Common myeloid progenitor, CD34-positive (primary cell): ENCODE measurements at regions not wholly inside any gene's neighbourhood (a gene's known extent, or its start where the extent isn't known, plus 50 kb on each side); places are given as distances from the start of the nearest gene placed in this dataset.

Source experiments
- CTCF ChIA-PET: fragments of 350-600 bp; sonication (Branson Sonifier 250); formaldehyde crosslinking; loops from one replicate; lab custom pipeline; 2021; ENCODE audit warnings: antibody characterized with exemption; lab: Charles Lee
- POLR2A ChIA-PET: fragments of 350-600 bp; sonication (Branson Sonifier 250); formaldehyde crosslinking; loops from one replicate; lab custom pipeline; 2021; ENCODE audit warnings: antibody characterized with exemption; lab: Charles Lee
- DNase-seq, 3 donors: peaks; one replicate each; pipeline versions ENCODE4 v3.0.0 to v3.0.0-alpha.2; 2013
- H3K27ac ChIP-seq, 2 experiments: 1 replicate in 1 of 2; 2 replicates in 1 of 2; pipeline ENCODE4 v1.7.0; 2013; ENCODE audit warnings: inconsistent platforms in 2 of 2, low read length in 2 of 2, mild to moderate bottlenecking in 2 of 2, low read depth in 1 of 2, moderate library complexity in 1 of 2; ENCODE audit not compliant: severe bottlenecking in 2 of 2, insufficient read depth in 1 of 2, poor library complexity in 1 of 2
- H3K27me3 ChIP-seq, 5 experiments: replicated peaks in 2 of 5; 1 replicate in 3 of 5; 2 replicates in 2 of 5; pipeline versions ENCODE4 v1.6.1 to v1.7.0; 2013; ENCODE audit warnings: low read length in 4 of 5, mild to moderate bottlenecking in 2 of 5, moderate library complexity in 2 of 5, inconsistent platforms in 1 of 5; ENCODE audit not compliant: insufficient read depth in 5 of 5, control insufficient read depth in 4 of 5
- H3K36me3 ChIP-seq, 4 experiments: 1 replicate in 2 of 4; 2 replicates in 2 of 4; pipeline versions ENCODE4 v1.6.1 to v1.7.0; 2013; ENCODE audit warnings: low read length in 3 of 4, control low read depth in 1 of 4, mild to moderate bottlenecking in 1 of 4; ENCODE audit not compliant: control insufficient read depth in 4 of 4, insufficient read depth in 4 of 4
- H3K4me1 ChIP-seq, 4 experiments: 1 replicate in 3 of 4; 2 replicates in 1 of 4; pipeline versions ENCODE4 v1.6.1 to v1.7.1; 2013; ENCODE audit warnings: low read length in 3 of 4, mild to moderate bottlenecking in 3 of 4, control low read depth in 1 of 4, inconsistent platforms in 1 of 4, moderate library complexity in 1 of 4; ENCODE audit not compliant: control insufficient read depth in 4 of 4, insufficient read depth in 4 of 4; ENCODE audit errors: control extremely low read depth in 1 of 4
- H3K4me3 ChIP-seq, 7 experiments: 1 replicate in 4 of 7; 2 replicates in 3 of 7; pipeline versions ENCODE4 v1.5.1 to v1.7.0; 2013; ENCODE audit warnings: mild to moderate bottlenecking in 7 of 7, low read length in 6 of 7, moderate library complexity in 6 of 7, inconsistent platforms in 2 of 7, low read depth in 2 of 7, control low read depth in 1 of 7; ENCODE audit not compliant: insufficient read depth in 4 of 7, control insufficient read depth in 1 of 7; ENCODE audit errors: extremely low read depth in 1 of 7
- H3K9me3 ChIP-seq, 5 experiments: 1 replicate in 4 of 5; 2 replicates in 1 of 5; pipeline versions ENCODE4 v1.6.1 to v1.7.1; 2013; ENCODE audit warnings: low read length in 4 of 5, mild to moderate bottlenecking in 2 of 5, inconsistent platforms in 1 of 5, low read depth in 1 of 5, moderate library complexity in 1 of 5; ENCODE audit not compliant: control insufficient read depth in 4 of 5, insufficient read depth in 2 of 5; ENCODE audit errors: control extremely low read depth in 1 of 5
- WGBS: methylation state at CpG from one replicate; pipeline ENCODE4 v1.1.5; 2013; ENCODE audit not compliant: insufficient coverage; 5-methylcytosine and 5-hydroxymethylcytosine counted together

DNA sequence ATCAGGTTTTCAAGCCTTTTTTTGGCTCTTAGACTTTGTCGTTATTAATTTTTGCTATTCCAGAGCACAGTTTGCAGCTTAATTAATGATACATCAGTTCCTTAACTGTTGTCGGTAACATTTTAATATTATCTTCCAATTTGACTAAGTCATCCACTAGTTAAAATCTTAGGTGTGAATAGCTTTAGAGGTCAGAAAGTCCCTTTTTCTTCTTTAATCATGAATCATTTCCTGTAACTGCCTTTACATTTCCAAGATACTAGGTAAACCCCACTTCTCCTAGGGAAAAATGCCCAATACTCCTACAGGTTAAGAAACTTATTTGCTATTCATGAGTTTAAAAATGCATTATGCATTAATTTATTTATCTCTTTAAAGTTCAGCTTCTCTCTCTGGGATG lies 260.9 kb upstream of the CFAP20DC start:
- H3K27me3 ChIP-seq, result peaks cover 0 to 2% (median 0%) of the 10 kb centered on the region in 5 experiments
- H3K36me3 ChIP-seq, result no peaks in the 10 kb centered on the region
- no peaks in the 10 kb centered on the region for H3K4me1 ChIP-seq
- no peaks in the 10 kb centered on the region for H3K9me3 ChIP-seq
- DNase-seq, result no peak
- no peak overlapping the region for H3K27ac ChIP-seq
- ChIA-PET CTCF (no interaction called here), POLR2A (no interaction called here)
- WGBS, result no CpG with 5 or more reads among the region's 2 CpGs
- H3K4me3 ChIP-seq, result no peak overlapping the region

DNA sequence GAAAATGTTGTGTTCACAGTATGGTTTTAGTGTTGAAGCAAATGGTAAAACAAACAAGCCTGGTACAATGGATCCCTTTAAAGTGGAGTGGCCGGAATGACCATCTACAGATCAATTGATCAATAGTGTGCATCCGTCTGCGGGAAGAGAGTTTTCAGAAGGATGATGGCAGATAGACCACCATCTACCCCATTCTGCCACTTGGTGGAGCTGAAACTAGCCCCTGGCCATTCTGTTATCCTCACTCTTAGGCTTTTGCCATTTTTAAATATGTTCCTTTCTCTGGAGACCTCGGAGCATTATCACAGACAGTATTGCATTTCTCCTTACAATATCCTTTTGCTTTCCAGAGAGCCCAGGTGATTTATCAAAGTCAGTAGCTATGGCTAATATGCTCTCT lies 258.9 kb upstream of the CFAP20DC start:
- H3K4me3 ChIP-seq, result no peak overlapping the region
- ChIA-PET CTCF (interaction anchor here (1.2 kb wide), 1 partner anchor 501 kb away, joined by 4 read pairs; no protein-coding TSS in a partner anchor), POLR2A (no interaction called here)
- H3K4me1 ChIP-seq, result no peaks in the 10 kb centered on the region
- H3K27me3 ChIP-seq, result peaks cover 0 to 2% (median 0%) of the 10 kb centered on the region in 5 experiments
- no peaks in the 10 kb centered on the region for H3K9me3 ChIP-seq
- H3K36me3 ChIP-seq, result no peaks in the 10 kb centered on the region
- DNase-seq, result no peak
- 94% methylated on average over 3 of the region's 4 CpGs for WGBS
- no peak overlapping the region for H3K27ac ChIP-seq

DNA sequence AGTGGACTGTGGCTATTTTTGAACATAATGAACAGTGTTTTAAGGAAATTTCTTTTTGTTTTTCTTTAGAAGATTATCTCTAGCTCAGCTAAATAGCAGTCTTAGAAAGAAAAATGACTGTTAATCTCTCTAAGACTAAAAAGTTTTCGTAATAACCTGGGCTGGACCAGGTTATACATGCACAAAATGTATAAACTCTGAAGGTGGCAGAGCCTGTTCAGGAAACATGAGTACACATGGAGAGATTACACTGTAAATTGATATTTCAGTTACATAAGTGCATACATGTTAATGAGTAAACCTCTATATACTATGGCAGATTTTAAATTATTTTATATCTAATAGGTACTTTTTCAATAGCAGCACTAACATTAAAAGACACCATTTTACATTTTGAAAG lies 258.2 kb upstream of the CFAP20DC start:
- Histone ChIP-seq H3K27me3 (peaks cover 0 to 3% (median 0%) of the 10 kb centered on the region in 5 experiments), H3K27ac (no peak overlapping the region), H3K9me3 (no peaks in the 10 kb centered on the region), H3K4me1 (no peaks in the 10 kb centered on the region), H3K4me3 (no peak overlapping the region), H3K36me3 (no peaks in the 10 kb centered on the region)
- ChIA-PET CTCF (interaction anchor here (1.2 kb wide), 1 partner anchor 502 kb away, joined by 4 read pairs; no protein-coding TSS in a partner anchor), POLR2A (no interaction called here)
- no peak for DNase-seq
- no CpG with 5 or more reads among the region's 1 CpG for WGBS

DNA sequence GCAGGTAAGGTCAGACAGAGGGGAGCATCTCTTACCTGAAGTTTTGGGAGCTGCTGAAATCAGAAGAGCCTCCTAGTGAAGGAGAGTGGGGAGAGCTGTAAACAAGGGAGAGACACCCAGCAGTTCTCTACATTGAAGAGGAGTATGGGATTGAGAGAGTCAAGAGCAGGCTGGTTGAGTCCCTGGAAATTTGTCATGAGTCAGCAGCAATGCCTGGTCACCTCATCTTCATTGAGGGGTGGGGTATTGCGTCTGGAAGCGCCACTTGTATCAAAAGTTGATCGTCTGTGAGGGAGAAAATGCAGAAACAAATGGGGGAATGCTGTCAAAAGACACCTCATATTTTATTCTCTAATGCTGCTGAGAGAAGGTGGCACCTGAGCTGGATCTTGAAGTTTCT lies 256.6 kb upstream of the CFAP20DC start:
- Histone ChIP-seq H3K4me1 (no peaks in the 10 kb centered on the region), H3K4me3 (no peak overlapping the region), H3K27me3 (peaks cover 0 to 3% (median 0%) of the 10 kb centered on the region in 5 experiments), H3K9me3 (no peaks in the 10 kb centered on the region), H3K36me3 (no peaks in the 10 kb centered on the region), H3K27ac (no peak overlapping the region)
- no CpG with 5 or more reads among the region's 3 CpGs for WGBS
- DNase-seq, result no peak
- ChIA-PET CTCF (interaction anchor here (0.7 kb wide), 1 partner anchor 9 kb away, joined by 3 read pairs; no protein-coding TSS in a partner anchor), POLR2A (no interaction called here)

DNA sequence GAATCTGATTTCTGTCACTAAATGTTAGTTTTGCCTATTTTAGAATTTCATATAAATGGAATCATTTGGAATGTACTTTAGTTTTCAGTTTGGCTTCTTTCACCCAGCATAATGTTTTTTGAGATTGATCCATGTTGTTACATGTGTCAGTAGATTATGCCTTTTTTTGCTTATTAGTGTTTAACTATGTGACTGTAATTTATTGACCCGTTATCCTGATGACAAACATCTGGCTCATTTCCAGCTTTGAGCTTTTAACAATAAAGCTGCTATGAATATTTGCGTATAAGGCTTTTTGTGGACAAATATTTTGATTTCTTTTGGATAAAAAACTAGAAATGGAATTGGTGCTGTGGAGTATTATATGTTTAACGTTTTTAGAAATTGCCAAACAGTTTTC lies 254.5 kb upstream of the CFAP20DC start:
- H3K4me1 ChIP-seq, result no peaks in the 10 kb centered on the region
- no peak overlapping the region for H3K27ac ChIP-seq
- ChIA-PET POLR2A (no interaction called here), CTCF (interaction anchor here (1.4 kb wide), 1 partner anchor 9 kb away, joined by 5 read pairs; no protein-coding TSS in a partner anchor)
- H3K36me3 ChIP-seq, result no peaks in the 10 kb centered on the region
- DNase-seq, result no peak
- H3K9me3 ChIP-seq, result no peaks in the 10 kb centered on the region
- H3K4me3 ChIP-seq, result no peak overlapping the region
- H3K27me3 ChIP-seq, result peaks cover 0 to 3% (median 0%) of the 10 kb centered on the region in 5 experiments
- WGBS, result no CpG with 5 or more reads among the region's 3 CpGs

DNA sequence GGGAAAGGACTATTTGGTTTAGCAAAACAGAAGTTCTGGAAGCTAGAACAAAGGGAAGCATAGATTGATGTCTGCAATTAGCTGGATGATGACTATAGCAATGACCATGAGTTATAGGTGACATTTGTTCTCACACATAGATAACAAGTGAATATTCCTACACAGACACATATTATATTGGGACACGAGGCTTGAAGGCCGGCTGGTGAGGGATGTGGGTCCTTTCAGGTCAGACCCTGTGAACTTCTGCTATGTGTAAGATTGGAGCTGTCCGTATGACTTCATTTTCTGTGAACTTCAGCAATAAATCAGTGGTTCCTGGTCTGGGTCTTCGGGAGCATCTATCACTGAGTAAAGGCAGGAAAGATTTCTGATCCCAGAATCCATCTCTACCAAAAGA lies 253.6 kb upstream of the CFAP20DC start:
- WGBS, result 83% methylated on average over 2 of the region's 4 CpGs
- ChIA-PET POLR2A (no interaction called here), CTCF (interaction anchor here (1.4 kb wide), 1 partner anchor 10 kb away, joined by 5 read pairs; no protein-coding TSS in a partner anchor)

DNA sequence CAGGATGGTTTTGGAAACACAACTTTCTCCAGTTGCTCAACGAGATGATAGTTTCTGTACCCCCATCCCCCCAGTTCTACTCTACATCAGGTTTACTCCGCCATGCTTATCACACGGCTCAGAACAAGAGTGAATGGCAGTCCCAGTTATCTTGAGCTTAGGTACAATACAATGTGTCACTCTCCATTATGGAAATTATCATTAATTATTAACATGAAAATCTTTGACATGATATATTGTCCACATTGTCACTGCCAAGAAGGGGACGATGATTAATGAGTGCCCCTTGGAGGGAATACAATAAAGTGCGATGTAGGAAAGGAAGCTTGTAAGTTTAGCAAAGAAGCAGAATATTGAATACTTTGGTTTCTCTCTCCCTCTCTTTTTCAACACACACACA lies 252.6 kb upstream of the CFAP20DC start:
- ChIA-PET CTCF (interaction anchor here (1.4 kb wide), 1 partner anchor 77 kb away, joined by 3 read pairs; no protein-coding TSS in a partner anchor), POLR2A (no interaction called here)
- DNase-seq, result no peak
- Histone ChIP-seq H3K36me3 (no peaks in the 10 kb centered on the region), H3K27ac (no peak overlapping the region), H3K27me3 (peaks cover 0 to 3% (median 0%) of the 10 kb centered on the region in 5 experiments), H3K9me3 (peaks cover 0 to 2% (median 0%) of the 10 kb centered on the region in 5 experiments), H3K4me1 (no peaks in the 10 kb centered on the region), H3K4me3 (no peak overlapping the region)
- 100% methylated on average over 1 of the region's 5 CpGs for WGBS

More for the DNA sequence above, 253.6 kb upstream of the CFAP20DC start:
- peaks cover 0 to 3% (median 0%) of the 10 kb centered on the region in 5 experiments for H3K27me3 ChIP-seq
- no peaks in the 10 kb centered on the region for H3K36me3 ChIP-seq
- no peaks in the 10 kb centered on the region for H3K4me1 ChIP-seq
- H3K9me3 ChIP-seq, result no peaks in the 10 kb centered on the region
- no peak overlapping the region for H3K27ac ChIP-seq
- no peak overlapping the region for H3K4me3 ChIP-seq
- no peak for DNase-seq
